ENCODE measurements at regions not wholly inside any gene's neighbourhood (a gene's known extent, or its start where the extent isn't known, plus 50 kb on each side); places are given as distances from the start of the nearest gene placed in this dataset.

- H3K27ac ChIP-seq (replicated peaks): no peak overlapping the region
- TF ChIP-seq REST (IDR thresholded peaks at IDR 0.05; ENCODE audit: insufficient replicate concordance, low read depth): no peak
- no peak for TF ChIP-seq GABPA (IDR thresholded peaks at IDR 0.05; ENCODE audit: low read depth)
- TF ChIP-seq SPI1 (IDR thresholded peaks at IDR 0.05; ENCODE audit: borderline replicate concordance, low read depth): no peak
- TF ChIP-seq, protein P1, sequence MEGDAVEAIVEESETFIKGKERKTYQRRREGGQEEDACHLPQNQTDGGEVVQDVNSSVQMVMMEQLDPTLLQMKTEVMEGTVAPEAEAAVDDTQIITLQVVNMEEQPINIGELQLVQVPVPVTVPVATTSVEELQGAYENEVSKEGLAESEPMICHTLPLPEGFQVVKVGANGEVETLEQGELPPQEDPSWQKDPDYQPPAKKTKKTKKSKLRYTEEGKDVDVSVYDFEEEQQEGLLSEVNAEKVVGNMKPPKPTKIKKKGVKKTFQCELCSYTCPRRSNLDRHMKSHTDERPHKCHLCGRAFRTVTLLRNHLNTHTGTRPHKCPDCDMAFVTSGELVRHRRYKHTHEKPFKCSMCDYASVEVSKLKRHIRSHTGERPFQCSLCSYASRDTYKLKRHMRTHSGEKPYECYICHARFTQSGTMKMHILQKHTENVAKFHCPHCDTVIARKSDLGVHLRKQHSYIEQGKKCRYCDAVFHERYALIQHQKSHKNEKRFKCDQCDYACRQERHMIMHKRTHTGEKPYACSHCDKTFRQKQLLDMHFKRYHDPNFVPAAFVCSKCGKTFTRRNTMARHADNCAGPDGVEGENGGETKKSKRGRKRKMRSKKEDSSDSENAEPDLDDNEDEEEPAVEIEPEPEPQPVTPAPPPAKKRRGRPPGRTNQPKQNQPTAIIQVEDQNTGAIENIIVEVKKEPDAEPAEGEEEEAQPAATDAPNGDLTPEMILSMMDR (IDR thresholded peaks at IDR 0.05; ENCODE audit: insufficient read depth, low read length): no peak
- TF ChIP-seq POLR2AphosphoS5 (IDR thresholded peaks at IDR 0.05; ENCODE audit: low read depth): no peak
- no peaks in the 10 kb centered on the region for H3K27me3 ChIP-seq (ENCODE audit: insufficient read depth, poor library complexity, severe bottlenecking)
Observed at GRCh38 chr17:55648086-55648485, 74.6 kb downstream of the TMEM100 start.

DNA sequence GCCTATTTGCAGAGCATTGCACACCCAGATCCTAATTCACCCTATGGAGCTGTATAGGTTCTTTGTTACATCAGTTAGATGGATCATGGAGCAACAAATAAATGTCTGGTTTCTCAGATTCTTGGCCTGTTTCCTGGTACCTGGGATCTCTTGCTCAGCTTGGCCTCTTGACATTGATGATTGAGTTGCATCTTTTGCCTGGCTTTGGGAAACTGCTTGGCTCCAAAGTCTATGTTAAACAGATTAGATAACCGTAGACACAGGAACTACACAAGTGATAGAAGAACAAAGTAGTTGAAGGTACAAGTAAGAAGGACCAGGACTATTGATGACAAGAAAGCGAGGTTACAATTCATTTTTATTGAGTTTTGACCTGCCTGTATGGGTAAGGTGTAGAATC, 77.3 kb downstream of the TMEM100 start:
- no peak overlapping the region for H3K4me3 ChIP-seq (replicated peaks; ENCODE audit: insufficient read depth, low read length)
- TF ChIP-seq REST (IDR thresholded peaks at IDR 0.05; ENCODE audit: insufficient replicate concordance, low read depth) (no peak), GABPA (IDR thresholded peaks at IDR 0.05; ENCODE audit: low read depth) (no peak), SPI1 (IDR thresholded peaks at IDR 0.05; ENCODE audit: borderline replicate concordance, low read depth) (no peak)
- no peaks in the 10 kb centered on the region for H3K27me3 ChIP-seq (ENCODE audit: insufficient read depth, poor library complexity, severe bottlenecking)
- no peak overlapping the region for H3K27ac ChIP-seq (replicated peaks)
- no peak for DNase-seq (ENCODE audit: low read depth in 1 of 2, low spot score in 1 of 2)

More at GRCh38 chr17:55648086-55648485, 74.6 kb downstream of the TMEM100 start:
- DNase-seq (ENCODE audit: low read depth in 1 of 2, low spot score in 1 of 2): no peak
- H3K4me3 ChIP-seq (replicated peaks; ENCODE audit: insufficient read depth, low read length): no peak overlapping the region

DNA sequence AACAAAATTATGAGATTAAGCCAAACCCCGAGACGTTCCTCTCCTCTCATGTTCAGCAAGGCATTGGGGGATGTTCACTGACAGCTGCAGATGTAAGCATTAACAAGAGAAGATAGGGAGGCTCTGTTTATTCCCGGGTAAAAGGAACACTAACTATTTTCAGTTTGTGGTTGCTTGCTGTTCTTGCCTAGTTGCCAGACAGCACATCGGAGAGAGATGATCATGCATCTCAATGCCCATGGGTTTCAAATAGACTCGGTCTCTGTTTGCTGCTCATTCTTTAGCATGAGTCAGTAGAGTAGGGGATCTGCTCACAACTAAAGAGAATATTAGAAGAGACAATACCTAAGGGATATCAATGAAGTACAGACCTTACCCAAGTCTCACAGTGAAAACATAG, 78.3 kb downstream of the TMEM100 start:
- Histone ChIP-seq H3K4me3 (replicated peaks; ENCODE audit: insufficient read depth, low read length) (no peak overlapping the region), H3K27me3 (ENCODE audit: insufficient read depth, poor library complexity, severe bottlenecking) (no peaks in the 10 kb centered on the region), H3K27ac (replicated peaks) (no peak overlapping the region)
- DNase-seq (ENCODE audit: low read depth in 1 of 2, low spot score in 1 of 2): no peak
- no peak for TF ChIP-seq POLR2AphosphoS5 (IDR thresholded peaks at IDR 0.05; ENCODE audit: low read depth)
- TF ChIP-seq, protein P1 (IDR thresholded peaks at IDR 0.05; ENCODE audit: insufficient read depth, low read length): no peak
- TF ChIP-seq REST (IDR thresholded peaks at IDR 0.05; ENCODE audit: insufficient replicate concordance, low read depth): no peak
- TF ChIP-seq SPI1 (IDR thresholded peaks at IDR 0.05; ENCODE audit: borderline replicate concordance, low read depth): no peak
- TF ChIP-seq GABPA (IDR thresholded peaks at IDR 0.05; ENCODE audit: low read depth): no peak
